ENCODE measurements at regions not wholly inside any gene's neighbourhood (a gene's known extent, or its start where the extent isn't known, plus 50 kb on each side); places are given as distances from the start of the nearest gene placed in this dataset.
"Not testable (repeated sequence)": the region's sequence is repeated elsewhere in the genome, so short reads cannot be mapped to it uniquely, and the experiment has no call there.

DNA sequence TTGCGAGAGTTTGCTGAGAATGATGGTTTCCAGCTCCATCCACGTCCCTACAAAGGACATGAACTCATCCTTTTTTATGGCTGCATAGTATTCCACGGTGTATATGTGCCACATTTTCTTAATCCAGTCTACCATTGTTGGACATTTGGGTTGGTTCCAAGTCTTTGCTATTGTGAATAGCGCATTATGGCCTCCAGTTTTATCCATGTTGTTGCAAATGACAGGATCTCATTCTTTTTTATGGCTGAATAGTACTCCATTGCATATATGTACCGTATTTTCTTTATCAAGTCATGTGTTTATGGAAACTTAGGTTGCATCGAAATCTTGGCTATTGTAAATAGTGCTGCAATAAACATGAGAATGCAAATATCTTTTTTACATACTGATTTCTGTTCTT lies 266.1 kb upstream of the STXBP6 start:
- not testable (repeated sequence) for DNase-seq (ENCODE audit: low read depth)

DNA sequence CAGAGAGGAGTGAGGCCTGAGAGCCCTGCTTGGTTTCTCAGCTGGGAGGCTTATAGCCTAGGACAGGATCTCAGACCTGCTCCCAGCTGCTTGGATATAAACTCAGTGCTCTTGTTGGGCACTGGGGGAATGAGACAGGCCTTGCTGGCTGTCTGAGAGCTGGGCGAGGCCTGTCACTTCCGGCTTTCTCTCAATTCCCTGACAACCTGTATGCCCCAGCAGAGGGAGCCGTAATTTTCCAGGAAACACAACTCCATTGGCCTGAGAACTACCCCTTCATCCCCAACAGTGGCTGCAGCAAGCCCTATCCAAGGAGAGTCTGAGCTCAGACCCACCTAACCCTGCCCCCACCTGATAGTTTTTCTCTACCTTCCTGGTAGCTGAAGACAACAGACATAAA lies 258.3 kb upstream of the STXBP6 start:
- no peak for DNase-seq (ENCODE audit: low read depth)

DNA sequence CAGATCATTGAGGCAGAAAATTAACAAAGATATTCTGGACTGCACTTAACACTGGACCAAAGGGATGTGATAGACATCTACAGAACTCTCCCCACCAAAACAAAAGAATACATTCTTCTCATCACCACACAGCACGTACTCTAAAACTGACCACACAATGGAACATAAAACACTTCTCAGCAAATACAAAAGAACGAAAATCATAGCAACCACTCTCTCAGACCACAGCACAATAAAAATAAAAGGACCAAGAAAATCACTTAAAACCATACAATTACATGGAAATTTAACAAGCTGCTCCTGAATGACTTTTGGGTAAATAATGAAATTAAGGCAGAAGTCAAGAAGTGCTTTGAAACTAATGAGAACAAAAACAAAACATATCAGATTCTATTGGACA lies 254.0 kb upstream of the STXBP6 start:
- no peak for DNase-seq (ENCODE audit: low read depth)

DNA sequence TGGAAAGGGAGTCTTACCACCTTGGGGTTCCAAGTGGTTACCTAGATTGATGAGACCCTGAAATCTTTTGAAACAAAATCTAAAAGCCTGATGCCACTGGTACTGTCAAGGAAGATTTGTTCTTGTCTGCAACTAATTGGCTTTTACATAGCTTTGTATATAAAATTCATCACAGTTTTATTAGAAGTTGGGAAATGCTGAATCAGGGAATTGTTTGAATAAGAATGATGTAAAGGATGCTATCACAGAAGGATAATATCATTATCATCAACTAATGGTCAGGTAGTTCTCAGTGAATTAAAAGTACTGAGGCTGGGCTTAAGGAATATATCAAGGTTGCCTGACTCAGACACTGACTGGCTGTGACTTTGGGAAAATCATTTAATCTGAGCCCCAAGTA lies 248.3 kb upstream of the STXBP6 start:
- DNase-seq (ENCODE audit: low read depth) = no peak

DNA sequence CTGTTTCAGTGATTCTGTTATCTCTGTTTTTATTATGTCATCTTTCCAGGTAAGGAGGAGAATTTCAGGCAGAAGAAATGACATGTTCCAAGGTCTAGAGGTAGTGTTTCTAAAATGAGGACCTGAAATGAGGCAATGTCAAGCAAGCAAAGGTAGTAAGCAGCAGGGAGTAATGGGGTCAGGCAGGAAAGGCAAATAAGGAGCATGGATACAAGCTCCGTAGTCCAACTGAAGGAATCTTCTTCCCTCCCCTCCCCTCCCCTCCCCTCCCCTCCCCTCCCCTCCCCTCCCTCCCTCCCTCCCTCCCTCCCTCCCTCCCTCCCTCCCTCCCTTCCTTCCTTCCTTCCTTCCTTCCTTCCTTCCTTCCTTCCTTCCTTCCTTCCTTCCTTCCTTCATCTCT lies 240.2 kb upstream of the STXBP6 start:
- DNase-seq (ENCODE audit: low read depth) = not testable (repeated sequence)

DNA sequence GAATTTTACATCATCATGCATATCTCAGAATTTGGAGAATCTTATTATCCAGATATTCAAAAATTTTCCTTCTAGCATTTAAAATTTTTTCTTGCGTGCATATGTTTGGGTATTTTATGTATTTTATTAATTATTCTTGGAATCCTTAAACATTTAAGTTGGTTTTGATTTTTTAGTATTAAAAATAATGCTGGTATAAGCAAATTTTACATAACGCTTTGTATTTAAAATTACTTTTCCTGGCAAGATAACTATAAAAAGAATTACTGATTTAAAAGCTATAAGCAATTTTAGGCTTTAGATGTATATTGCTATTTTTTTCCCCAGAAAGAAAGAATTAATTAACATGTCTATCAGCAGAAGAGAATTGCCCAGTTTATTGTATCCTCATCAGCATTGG lies 224.6 kb upstream of the STXBP6 start:
- no peak for DNase-seq (ENCODE audit: low read depth)

DNA sequence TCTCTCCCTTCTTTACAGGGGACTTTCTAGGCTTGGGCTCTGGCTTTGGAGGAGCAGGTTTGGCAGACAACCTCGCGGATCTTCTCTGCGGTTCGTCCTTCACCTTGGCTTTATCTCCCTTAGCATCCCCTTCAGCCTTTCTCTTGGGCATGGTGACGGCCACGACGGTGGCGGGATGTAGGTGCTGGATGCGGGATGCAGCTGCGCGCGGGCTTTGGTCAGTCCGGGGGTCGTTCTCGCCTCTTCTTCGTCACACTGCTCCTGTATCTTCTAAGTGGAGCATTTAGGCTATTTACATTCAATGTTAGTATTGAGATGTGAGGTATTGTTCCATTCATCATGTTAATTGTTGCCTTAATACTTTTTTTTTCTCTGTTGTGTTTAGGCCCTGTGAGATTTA lies 217.2 kb upstream of the STXBP6 start:
- no peak for DNase-seq (ENCODE audit: low read depth)

DNA sequence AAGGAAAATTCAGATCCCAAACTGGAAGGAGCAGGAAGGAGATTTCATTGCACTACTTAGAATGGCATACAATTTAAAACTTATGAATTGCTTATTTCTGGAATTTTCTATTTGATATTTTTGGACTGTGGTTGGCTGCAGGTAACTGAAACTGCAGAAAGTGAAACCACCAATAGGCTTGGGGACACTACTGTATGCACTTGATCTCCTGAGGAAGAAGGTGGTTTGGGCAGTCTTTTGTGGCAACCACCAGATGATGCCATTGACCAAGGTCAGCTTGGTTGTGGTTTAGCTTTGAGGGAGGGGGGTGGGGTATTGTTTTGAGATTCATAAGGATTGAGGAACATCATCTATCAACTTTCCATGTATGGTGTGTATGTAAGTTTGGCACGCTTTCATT lies 209.5 kb upstream of the STXBP6 start:
- no peak for DNase-seq (ENCODE audit: low read depth)

DNA sequence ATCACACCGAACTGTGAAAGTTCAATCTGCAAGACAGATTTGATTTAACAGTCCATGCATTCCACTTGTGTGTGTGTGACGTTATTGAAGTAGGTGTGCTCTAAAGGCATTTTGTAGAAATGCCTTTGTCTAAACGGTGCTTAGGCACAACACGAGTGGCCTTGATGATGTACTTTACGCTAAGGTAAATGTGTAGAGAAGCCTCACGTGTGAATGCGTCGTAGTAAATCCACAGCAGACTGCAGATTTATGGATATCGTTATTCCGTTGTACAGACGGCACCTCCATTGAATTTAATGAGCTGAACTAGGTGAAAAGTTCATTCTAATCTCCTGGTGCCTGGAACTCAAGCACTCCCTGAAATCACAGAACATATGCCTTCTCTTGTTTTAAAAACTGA lies 202.8 kb upstream of the STXBP6 start:
- no peak for DNase-seq (ENCODE audit: low read depth)

DNA sequence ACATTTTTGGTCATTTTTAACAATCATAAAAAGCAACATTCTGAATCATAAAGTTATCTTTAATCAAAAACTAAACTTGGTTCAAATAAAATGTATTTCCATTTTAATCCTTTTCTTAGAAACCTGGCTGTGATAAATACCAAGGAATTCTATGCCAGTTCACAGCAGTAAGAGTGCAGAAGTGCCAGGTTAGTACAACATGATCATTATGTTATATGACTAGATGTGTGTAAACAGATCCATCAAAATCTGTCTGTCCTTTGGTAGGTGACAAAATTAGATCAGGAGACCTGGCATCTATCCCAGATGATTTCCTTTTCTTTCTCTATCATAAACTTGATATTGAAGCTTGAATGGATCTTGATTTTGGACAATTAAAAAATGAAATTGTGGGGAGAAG lies 200.6 kb upstream of the STXBP6 start:
- DNase-seq (ENCODE audit: low read depth) = no peak

DNA sequence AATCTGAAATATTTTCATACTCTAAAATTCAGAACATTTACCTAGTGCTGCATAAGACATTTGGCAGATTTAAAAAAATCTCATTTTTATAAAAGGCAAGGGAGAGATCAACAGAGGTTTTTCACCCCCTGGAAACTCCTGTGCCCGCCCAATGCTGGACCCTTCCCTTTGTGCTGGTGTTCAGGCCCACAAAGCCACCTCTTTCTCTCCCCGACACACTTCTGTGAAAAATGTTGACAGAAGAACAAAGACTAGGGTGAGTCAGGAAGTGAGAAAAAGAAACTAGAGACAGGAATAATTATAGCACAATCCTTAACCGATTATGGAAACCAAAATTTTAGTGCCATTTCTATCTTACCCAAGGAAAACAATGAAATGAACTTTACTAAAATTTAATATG lies 197.7 kb upstream of the STXBP6 start:
- DNase-seq (ENCODE audit: low read depth) = no peak

DNA sequence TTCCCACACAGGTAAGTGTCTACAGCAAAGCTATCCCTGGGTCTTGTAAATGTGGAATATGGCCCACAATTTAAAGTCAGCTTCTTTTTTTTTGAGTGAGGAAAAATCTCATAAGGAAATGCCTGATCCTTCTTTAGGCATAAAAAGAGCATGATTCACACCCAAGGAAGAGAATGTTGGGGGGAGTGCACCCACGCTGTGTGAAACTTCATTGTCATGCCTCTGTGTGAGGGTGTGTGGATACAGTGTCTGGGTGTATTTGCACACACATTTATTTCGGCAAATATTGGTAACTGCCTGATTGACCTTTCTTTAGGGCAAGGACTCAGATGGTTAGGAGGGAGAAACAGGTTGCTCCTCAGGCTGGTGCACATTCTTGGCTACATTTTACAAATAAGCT lies 196.8 kb upstream of the STXBP6 start:
- DNase-seq (ENCODE audit: low read depth) = no peak

DNA sequence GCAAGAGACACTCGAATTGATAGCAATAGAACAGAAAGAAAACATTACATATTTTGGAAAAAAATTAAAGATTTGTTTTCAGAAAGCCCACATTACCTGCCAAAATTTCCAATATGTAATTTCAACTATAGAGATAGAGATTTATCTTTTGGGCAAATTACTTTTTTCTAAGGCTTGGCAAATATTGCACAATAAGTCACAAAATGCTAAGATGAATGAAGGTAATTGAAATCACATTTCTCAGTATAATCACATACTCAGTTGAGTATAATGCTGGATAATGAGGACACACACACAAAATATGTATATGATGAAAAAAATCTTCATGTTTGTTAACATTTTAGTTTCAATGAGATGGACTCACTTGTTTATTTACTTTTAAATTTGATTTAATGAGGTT lies 189.2 kb upstream of the STXBP6 start:
- no peak for DNase-seq (ENCODE audit: low read depth)

DNA sequence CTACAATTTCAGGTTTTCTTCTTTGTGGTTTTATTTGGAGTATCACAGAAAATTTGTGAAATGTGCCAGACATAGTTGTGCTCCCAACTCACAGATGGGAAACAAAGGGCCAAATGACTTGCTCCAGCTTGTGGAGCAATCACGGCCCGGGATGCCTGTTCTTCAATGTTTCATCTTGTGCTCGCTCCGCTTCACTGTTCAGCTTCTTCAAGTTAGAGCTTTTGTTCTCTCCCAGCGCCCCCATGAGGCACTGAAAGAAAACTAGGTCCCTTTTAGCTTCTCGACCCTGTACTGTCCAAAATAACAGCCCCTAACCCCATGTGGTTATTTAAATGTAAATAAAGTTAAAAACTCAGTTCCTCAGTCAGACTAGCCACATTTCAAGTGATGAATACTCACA lies 187.9 kb upstream of the STXBP6 start:
- no peak for DNase-seq (ENCODE audit: low read depth)

DNA sequence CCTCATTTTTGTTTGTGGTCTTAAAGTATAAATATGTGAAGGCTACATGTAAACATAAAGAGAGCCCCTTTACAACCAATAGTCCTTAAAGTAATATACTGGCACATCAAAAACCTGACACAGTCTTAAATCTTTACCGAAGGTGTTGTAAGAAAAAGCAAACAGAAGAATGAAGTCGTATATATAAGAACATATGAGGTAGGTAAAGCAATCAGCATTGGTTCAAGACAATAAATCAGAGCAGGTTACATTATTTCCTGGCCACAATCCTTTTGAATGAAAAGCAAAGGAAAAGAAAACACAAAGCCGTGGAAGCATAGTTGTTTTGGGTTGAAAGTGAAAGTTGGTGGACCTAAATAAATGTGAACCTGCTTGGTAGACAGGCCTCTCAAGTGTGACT lies 183.7 kb upstream of the STXBP6 start:
- no peak for DNase-seq (ENCODE audit: low read depth)

DNA sequence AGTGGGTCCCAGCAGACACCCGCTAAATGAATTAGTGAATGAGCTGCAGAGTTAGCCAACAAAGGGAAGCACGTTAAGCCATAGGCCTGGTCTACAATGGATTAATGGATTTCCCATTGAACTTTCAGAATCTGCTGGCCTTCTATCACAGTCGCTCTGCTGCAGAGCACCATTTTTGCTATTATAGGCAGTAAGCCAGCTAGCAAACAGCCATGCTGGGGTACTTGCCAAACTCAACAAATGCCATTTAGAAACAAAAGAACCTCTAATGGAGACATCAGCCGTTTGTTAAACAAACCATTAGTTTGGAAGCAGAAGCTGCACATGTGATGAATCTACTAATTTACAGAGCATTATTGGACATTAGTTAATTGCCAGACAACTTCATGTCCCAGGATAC lies 181.1 kb upstream of the STXBP6 start:
- no peak for DNase-seq (ENCODE audit: low read depth)

DNA sequence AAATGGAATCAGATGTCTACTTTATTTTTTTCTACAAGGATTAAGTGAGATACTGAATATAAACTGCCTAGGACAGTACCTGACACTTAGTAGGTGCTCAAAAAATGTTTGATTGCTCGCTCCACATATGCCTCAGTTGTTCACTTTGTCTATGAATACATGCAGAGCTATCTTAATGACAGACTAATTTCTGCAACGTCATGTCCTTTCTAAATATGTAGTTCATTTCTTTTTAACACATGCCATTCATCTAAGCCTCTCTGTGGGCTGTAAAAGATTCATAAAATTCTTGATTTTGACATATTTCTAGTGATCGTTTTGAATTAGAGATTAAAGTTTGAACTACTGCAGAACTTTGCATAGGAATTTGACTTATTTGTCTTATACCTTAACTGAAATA lies 176.3 kb upstream of the STXBP6 start:
- DNase-seq (ENCODE audit: low read depth) = no peak

DNA sequence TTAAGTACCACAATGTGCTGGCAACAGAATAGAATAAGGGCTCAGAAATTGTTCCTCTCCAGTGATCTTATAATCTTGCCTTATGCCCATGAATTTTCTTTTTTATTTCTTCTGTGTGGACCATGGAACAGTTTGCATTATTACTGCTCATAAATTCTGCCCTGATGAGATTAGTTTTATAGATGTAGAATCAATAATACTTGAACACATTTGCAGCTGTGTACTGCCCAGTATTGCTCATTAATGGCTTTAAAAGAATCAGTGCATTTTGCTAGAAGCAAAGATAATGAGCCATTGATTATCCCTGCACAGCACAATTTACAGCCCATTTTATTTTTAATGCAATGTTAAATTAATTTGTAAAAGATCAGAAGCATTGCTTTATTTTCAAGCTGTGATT lies 172.3 kb upstream of the STXBP6 start:
- no peak for DNase-seq (ENCODE audit: low read depth)

DNA sequence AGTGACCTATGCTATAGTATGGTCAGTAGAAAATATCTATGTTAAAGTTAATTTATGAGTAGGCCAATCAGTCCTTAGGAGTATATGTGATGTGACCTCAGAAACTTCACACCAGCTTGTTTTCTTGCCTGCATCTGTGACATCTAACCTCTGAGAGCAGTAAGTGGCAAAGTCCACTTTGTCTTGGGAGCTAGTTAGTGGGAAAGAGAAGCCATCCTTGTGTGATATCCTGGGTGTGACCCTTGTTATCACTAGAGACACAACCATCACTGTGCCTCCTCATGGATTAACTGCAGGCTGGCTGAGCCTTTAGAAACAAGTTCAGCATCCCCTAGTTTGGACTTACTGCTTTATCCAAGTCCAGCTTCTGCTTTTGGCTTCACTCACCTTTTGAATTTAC lies 170.6 kb upstream of the STXBP6 start:
- no peak for DNase-seq (ENCODE audit: low read depth)

DNA sequence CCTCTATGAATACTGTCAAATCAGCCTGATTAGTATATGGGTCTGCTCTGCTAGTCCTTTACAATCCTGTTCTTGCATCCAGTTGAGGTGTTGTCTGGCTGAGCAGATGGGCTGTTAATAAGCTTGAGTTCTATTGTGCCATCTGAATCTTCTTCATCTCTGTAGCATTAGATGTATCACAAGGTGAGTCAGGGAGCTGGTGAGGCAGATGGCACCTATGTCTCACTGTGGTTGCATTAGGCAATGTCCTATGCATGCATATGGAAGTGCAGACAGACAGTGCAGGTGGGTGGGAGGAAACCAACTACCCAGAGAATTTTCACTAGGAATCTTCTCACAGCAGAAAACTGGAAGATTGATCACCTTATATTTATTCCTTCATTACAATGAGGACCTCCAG lies 165.7 kb upstream of the STXBP6 start:
- DNase-seq (ENCODE audit: low read depth) = no peak

DNA sequence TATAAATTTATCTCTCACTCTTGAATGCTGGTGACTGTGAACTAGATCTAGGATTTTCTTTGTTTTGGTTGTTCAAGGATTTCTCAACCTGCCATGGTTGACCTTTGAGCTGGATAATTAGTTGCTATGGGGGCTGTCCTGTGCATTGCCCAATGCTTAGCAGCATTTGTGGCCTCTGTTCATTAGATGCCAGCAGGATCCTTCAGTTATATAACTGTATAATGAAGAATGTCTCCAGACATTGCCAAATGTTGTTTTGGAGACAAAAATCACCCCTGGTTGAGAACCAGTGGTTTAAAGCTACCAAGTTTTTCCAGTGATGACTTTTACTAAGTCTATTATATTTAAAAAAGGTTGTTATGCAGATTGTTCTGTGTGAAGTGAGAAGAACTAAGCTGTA lies 147.9 kb upstream of the STXBP6 start:
- no peak for DNase-seq (ENCODE audit: low read depth)

DNA sequence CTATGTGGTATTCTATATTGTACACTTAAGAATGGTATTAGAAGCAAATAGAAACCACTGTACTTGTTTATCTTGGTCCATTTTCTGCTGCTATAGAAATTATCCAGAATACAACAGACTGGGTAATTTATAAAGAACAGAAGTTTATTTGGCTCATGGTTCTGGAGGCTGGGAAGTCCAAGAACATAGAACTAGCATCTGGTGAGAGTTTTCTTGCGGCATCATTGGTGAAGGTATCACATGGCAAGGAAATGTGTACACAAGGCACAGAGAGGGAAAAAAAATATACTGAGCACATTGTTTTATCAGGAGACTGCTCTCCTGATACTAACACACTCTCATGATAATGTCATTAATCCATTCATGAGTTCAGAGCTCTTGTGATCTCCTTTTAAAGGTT lies 130.3 kb upstream of the STXBP6 start:
- no peak for DNase-seq (ENCODE audit: low read depth)

DNA sequence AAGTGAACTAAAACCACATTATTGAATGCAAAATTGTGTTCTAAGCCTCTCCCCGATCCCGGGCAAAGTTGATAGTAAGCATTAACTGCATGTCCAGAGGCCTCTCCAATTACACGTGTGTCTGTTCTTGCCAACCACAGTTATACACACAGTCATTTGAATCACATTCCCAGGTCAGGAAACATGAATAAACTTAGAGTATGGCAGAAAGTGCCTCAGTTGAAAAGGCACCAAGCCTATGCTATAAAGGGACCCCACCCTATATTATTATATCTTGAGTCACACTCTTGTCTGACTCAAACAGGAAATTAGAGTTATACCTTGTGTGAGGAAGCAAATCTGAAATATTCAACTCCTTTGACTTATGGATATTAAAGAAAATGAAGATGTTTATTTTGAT lies 128.3 kb upstream of the STXBP6 start:
- DNase-seq (ENCODE audit: low read depth) = no peak

DNA sequence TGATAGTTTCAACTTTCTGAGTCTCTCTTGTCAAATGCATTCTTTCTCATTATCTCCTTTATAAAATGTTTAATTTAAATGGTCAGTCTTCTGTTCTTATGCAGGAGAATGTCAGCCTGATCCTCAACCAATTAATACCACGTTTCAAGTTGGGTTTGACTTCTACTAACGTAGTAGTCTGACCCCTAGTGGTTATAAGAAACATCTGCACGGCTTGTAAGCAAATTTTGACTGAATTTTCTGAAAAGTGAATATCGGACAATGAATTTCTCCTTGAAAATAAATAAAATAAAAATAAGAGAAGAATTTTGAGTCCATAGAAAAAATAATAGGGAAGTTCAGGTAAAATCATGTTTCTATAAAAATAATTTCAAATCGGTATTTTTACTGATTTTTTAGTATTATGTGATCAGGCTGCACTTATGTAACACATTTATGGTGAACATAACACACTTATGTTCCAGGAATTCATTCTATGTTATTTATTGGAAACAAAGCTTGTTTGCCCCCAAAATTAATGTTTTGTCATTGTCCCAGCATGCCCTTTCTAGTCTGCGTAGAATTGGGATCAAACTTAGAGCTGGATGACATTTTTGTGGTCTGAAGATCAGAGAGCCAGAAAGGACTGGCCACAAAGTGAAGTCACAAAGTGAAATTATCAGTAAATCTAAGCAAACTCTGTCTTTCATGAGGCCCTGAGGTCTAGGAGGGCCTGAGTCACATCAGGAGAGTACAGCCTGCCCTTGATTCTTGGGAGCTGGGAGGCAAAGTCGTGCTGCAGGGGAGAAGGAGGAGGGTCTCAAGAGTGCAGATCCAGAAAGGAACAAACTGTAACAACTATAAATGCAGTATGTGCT lies 101.2 kb upstream of the STXBP6 start:
- DNase-seq (ENCODE audit: low read depth) = peak; percentile 54

DNA sequence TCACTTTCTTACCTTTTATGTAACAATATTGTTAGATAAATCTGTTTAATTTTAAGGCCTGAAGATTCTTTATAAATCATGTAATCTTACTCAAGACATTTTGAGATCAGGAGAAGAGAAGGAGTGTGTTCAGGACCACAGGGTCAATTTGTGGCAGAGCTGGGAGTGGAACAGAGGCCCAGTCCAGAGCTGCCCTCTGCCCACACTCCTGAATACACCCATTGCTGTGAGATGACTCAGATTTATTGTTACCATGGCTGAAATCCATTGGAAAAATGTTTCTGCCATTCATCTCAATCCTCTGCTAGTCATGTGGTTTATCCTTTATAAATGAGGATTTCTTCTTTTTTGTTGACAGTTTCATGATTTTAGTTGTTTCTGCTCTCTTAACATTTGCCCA lies 100.5 kb upstream of the STXBP6 start:
- no peak for DNase-seq (ENCODE audit: low read depth)
